ENCODE measurements at regions not wholly inside any gene's neighbourhood (a gene's known extent, or its start where the extent isn't known, plus 50 kb on each side); places are given as distances from the start of the nearest gene placed in this dataset.

DNA sequence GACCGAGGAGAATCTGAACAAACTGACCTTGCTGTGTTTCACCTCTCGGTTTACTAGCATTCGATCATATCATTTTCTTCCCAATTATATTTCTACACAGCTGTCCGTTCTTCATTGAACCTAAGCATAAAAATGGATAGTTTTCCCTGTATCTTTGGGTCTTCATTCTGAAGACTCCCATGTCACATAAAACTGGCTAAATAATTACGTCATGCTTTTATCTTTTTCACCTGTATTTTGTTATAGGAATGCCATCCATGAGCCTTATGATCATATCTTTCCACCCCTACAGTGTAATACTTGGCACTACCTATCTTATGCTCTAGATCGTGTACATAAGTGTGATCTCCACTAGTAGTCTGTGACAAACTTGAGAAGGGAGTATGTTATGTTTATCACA lies 456.1 kb downstream of the FGF13 start:
- no peak for TF ChIP-seq POLR2AphosphoS5 (IDR thresholded peaks at IDR 0.05; ENCODE audit: low read depth, low read length)
- TF ChIP-seq, protein P1, sequence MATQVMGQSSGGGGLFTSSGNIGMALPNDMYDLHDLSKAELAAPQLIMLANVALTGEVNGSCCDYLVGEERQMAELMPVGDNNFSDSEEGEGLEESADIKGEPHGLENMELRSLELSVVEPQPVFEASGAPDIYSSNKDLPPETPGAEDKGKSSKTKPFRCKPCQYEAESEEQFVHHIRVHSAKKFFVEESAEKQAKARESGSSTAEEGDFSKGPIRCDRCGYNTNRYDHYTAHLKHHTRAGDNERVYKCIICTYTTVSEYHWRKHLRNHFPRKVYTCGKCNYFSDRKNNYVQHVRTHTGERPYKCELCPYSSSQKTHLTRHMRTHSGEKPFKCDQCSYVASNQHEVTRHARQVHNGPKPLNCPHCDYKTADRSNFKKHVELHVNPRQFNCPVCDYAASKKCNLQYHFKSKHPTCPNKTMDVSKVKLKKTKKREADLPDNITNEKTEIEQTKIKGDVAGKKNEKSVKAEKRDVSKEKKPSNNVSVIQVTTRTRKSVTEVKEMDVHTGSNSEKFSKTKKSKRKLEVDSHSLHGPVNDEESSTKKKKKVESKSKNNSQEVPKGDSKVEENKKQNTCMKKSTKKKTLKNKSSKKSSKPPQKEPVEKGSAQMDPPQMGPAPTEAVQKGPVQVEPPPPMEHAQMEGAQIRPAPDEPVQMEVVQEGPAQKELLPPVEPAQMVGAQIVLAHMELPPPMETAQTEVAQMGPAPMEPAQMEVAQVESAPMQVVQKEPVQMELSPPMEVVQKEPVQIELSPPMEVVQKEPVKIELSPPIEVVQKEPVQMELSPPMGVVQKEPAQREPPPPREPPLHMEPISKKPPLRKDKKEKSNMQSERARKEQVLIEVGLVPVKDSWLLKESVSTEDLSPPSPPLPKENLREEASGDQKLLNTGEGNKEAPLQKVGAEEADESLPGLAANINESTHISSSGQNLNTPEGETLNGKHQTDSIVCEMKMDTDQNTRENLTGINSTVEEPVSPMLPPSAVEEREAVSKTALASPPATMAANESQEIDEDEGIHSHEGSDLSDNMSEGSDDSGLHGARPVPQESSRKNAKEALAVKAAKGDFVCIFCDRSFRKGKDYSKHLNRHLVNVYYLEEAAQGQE (IDR thresholded peaks at IDR 0.05; ENCODE audit: insufficient read depth in 1 of 2, low read depth in 2 of 2, low read length in 2 of 2): no peak
- TF ChIP-seq TAF1 (IDR thresholded peaks at IDR 0.05; ENCODE audit: borderline replicate concordance, insufficient read depth, low read length): no peak
- no peak for TF ChIP-seq FOXP2 (optimal IDR thresholded peaks at IDR 0.05; ENCODE audit: borderline replicate concordance, extremely low read depth, extremely low read length, insufficient read depth)
- no peak for TF ChIP-seq SIN3A (IDR thresholded peaks at IDR 0.05; ENCODE audit: borderline replicate concordance, insufficient read depth, low read length)

All from PFSK-1 (cell line).